ENCODE measurements at regions not wholly inside any gene's neighbourhood (a gene's known extent, or its start where the extent isn't known, plus 50 kb on each side); places are given as distances from the start of the nearest gene placed in this dataset.

DNA sequence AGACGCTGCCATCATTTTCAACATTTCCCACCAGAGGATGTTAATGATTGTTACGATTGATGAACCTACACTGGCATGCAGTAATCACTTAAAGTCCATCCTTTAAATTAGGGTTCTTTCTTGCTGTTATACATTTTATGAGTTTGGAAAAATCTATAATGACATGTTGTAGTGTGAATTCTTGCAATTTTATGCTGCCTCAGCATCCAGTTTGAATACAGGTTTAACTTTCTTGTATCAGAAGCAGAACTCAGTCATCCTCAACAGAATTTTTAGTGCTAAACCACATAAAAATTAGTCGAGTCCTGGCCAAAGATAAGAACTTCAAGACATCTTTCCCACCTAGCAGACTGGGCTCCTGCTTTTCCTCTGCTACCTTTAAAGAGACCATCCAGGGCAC is 303.3 kb downstream of the NUP35 start:
- TF ChIP-seq, protein P1, sequence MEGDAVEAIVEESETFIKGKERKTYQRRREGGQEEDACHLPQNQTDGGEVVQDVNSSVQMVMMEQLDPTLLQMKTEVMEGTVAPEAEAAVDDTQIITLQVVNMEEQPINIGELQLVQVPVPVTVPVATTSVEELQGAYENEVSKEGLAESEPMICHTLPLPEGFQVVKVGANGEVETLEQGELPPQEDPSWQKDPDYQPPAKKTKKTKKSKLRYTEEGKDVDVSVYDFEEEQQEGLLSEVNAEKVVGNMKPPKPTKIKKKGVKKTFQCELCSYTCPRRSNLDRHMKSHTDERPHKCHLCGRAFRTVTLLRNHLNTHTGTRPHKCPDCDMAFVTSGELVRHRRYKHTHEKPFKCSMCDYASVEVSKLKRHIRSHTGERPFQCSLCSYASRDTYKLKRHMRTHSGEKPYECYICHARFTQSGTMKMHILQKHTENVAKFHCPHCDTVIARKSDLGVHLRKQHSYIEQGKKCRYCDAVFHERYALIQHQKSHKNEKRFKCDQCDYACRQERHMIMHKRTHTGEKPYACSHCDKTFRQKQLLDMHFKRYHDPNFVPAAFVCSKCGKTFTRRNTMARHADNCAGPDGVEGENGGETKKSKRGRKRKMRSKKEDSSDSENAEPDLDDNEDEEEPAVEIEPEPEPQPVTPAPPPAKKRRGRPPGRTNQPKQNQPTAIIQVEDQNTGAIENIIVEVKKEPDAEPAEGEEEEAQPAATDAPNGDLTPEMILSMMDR (IDR thresholded peaks at IDR 0.05): no peak
- no peak for TF ChIP-seq POLR2A (IDR thresholded peaks at IDR 0.05)
